ENCODE measurements at regions not wholly inside any gene's neighbourhood (a gene's known extent, or its start where the extent isn't known, plus 50 kb on each side); places are given as distances from the start of the nearest gene placed in this dataset.

DNA sequence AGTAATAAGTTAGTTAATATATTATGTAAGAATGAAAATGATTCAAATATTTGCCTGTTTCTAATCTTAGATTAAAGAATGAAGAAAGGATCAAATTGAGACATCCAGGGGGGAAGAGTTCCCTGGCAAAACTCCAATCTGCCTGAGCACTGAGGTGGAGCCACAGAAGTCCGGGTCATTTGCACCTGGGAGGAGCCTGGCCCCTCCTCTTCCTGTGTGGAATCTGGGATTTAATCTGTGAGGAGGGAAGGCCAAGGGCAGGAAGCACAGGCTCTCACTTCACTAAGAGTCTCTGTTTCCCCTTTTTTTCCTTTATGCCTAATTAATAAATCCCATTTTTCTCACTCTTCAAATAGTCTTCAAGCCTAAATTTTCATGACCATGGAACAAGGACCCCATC lies 599.5 kb downstream of the FLRT2 start:
- no peak for ATAC-seq
- POLR2A ChIA-PET = no interaction called here
- BruUV-seq (replicated peaks) = no TSS peak
- Histone ChIP-seq H3K27ac (ENCODE audit: control insufficient read depth, insufficient read depth) (no peak overlapping the region), H2AFZ (ENCODE audit: control insufficient read depth, low read depth, low read length) (no peak overlapping the region), H3K9ac (ENCODE audit: control insufficient read depth, insufficient read depth, low read length) (no peak overlapping the region), H3K79me2 (ENCODE audit: control insufficient read depth, insufficient read depth, low read length) (no peaks in the 10 kb centered on the region), H4K20me1 (ENCODE audit: control insufficient read depth, insufficient read depth) (no peaks in the 10 kb centered on the region), H3K4me3 (no peak overlapping the region), H3K27me3 (replicated peaks in 1 of 2; ENCODE audit: control insufficient read depth in 2 of 2, insufficient read depth in 2 of 2, low read length in 1 of 2) (no peaks in the 10 kb centered on the region), H3K4me1 (ENCODE audit: control insufficient read depth, insufficient read depth, low read length) (no peaks in the 10 kb centered on the region), H3K9me3 (replicated peaks; ENCODE audit: control insufficient read depth, insufficient read depth, low read length) (no peaks in the 10 kb centered on the region), H3K4me2 (ENCODE audit: control insufficient read depth, insufficient read depth) (no peak overlapping the region), H3K36me3 (ENCODE audit: control insufficient read depth in 2 of 2, insufficient read depth in 2 of 2, low read length in 1 of 2) (no peaks in the 10 kb centered on the region)
- CTCF ChIA-PET = no interaction called here
- DNase-seq (ENCODE audit: low read depth, low spot score) = no peak
- no peak for FAIRE-seq
- TF ChIP-seq EP300 (IDR thresholded peaks at IDR 0.05; ENCODE audit: borderline replicate concordance in 1 of 2, control insufficient read depth in 1 of 2, low read depth in 2 of 2, low read length in 2 of 2) = no peak
- TF ChIP-seq, protein P1, sequence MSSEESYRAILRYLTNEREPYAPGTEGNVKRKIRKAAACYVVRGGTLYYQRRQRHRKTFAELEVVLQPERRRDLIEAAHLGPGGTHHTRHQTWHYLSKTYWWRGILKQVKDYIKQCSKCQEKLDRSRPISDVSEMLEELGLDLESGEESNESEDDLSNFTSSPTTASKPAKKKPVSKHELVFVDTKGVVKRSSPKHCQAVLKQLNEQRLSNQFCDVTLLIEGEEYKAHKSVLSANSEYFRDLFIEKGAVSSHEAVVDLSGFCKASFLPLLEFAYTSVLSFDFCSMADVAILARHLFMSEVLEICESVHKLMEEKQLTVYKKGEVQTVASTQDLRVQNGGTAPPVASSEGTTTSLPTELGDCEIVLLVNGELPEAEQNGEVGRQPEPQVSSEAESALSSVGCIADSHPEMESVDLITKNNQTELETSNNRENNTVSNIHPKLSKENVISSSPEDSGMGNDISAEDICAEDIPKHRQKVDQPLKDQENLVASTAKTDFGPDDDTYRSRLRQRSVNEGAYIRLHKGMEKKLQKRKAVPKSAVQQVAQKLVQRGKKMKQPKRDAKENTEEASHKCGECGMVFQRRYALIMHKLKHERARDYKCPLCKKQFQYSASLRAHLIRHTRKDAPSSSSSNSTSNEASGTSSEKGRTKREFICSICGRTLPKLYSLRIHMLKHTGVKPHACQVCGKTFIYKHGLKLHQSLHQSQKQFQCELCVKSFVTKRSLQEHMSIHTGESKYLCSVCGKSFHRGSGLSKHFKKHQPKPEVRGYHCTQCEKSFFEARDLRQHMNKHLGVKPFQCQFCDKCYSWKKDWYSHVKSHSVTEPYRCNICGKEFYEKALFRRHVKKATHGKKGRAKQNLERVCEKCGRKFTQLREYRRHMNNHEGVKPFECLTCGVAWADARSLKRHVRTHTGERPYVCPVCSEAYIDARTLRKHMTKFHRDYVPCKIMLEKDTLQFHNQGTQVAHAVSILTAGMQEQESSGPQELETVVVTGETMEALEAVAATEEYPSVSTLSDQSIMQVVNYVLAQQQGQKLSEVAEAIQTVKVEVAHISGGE (CRISPR knock-in tag; IDR thresholded peaks at IDR 0.05) = no peak
- WGBS (ENCODE audit: insufficient coverage, insufficient replicate concordance, low lambda C conversion rate, missing lambda C conversion rate) = 6% methylated on average over 1 of the region's 1 CpG
- SMC1A ChIA-PET (ENCODE audit: uncharacterized antibody, unreplicated experiment) = no interaction called here
- intact Hi-C loops (cut with micrococcal nuclease; ENCODE audit: unreplicated experiment) = no loop called here
- RAD21 ChIA-PET (ENCODE audit: unreplicated experiment) = no interaction called here
- in situ Hi-C loops (cut with MboI) = no loop called here

DNA sequence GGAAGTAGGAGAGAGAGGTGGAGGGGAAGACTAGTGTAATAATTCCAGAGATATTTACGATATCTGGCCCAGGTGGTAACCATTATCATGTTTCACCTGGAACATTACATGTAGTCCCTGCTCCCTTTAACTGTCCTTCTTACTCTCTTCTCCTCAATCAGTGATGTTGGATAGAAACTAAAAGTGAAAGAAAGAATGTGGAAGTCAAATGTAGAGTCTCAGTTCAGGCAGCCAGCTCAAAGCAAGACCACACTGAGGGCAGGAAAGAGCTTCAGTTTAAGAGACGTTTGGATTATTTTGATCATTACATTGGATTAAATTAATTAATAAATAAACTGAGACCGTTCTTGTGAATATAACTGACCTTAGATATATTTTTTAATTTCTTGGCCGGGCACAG lies 594.4 kb downstream of the FLRT2 start:
- POLR2A ChIA-PET = no interaction called here
- H3K79me2 ChIP-seq (ENCODE audit: control insufficient read depth, insufficient read depth, low read length) = no peaks in the 10 kb centered on the region
- RAD21 ChIA-PET (ENCODE audit: unreplicated experiment) = no interaction called here
- CTCF ChIA-PET = interaction anchor here (1.0 to 2.0 kb wide), 2 partner anchors 9 to 790 kb away, joined by 3 to 6 read pairs; no protein-coding TSS in a partner anchor
- H3K4me3 ChIP-seq = no peak overlapping the region
- FAIRE-seq = no peak
- H3K36me3 ChIP-seq (ENCODE audit: control insufficient read depth in 2 of 2, insufficient read depth in 2 of 2, low read length in 1 of 2) = no peaks in the 10 kb centered on the region
- H2AFZ ChIP-seq (ENCODE audit: control insufficient read depth, low read depth, low read length) = no peak overlapping the region
- no TSS peak for BruUV-seq (replicated peaks)
- SMC1A ChIA-PET (ENCODE audit: uncharacterized antibody, unreplicated experiment) = no interaction called here
- DNase-seq (ENCODE audit: low read depth, low spot score) = no peak
- H3K27ac ChIP-seq (ENCODE audit: control insufficient read depth, insufficient read depth) = no peak overlapping the region
- H3K27me3 ChIP-seq (replicated peaks in 1 of 2; ENCODE audit: control insufficient read depth in 2 of 2, insufficient read depth in 2 of 2, low read length in 1 of 2) = no peaks in the 10 kb centered on the region
- no peaks in the 10 kb centered on the region for H3K4me1 ChIP-seq (ENCODE audit: control insufficient read depth, insufficient read depth, low read length)
- WGBS (ENCODE audit: insufficient coverage, insufficient replicate concordance, low lambda C conversion rate, missing lambda C conversion rate) = 15% methylated on average over 4 of the region's 4 CpGs
- H4K20me1 ChIP-seq (ENCODE audit: control insufficient read depth, insufficient read depth) = no peaks in the 10 kb centered on the region
- in situ Hi-C loops (cut with MboI) = no loop called here
- 0 out of 3 replicates have a peak, but pooled peaks have one; percentile 45 for ATAC-seq
- H3K9me3 ChIP-seq (replicated peaks; ENCODE audit: control insufficient read depth, insufficient read depth, low read length) = no peaks in the 10 kb centered on the region
- H3K4me2 ChIP-seq (ENCODE audit: control insufficient read depth, insufficient read depth) = no peak overlapping the region
- intact Hi-C loops (cut with micrococcal nuclease; ENCODE audit: unreplicated experiment) = no loop called here
- H3K9ac ChIP-seq (ENCODE audit: control insufficient read depth, insufficient read depth, low read length) = no peak overlapping the region
- no peak for TF ChIP-seq MTA3 (IDR thresholded peaks at IDR 0.05; ENCODE audit: borderline replicate concordance, low read length)
- no peak for TF ChIP-seq HDAC2 (IDR thresholded peaks at IDR 0.05)
- TF ChIP-seq, protein P2, sequence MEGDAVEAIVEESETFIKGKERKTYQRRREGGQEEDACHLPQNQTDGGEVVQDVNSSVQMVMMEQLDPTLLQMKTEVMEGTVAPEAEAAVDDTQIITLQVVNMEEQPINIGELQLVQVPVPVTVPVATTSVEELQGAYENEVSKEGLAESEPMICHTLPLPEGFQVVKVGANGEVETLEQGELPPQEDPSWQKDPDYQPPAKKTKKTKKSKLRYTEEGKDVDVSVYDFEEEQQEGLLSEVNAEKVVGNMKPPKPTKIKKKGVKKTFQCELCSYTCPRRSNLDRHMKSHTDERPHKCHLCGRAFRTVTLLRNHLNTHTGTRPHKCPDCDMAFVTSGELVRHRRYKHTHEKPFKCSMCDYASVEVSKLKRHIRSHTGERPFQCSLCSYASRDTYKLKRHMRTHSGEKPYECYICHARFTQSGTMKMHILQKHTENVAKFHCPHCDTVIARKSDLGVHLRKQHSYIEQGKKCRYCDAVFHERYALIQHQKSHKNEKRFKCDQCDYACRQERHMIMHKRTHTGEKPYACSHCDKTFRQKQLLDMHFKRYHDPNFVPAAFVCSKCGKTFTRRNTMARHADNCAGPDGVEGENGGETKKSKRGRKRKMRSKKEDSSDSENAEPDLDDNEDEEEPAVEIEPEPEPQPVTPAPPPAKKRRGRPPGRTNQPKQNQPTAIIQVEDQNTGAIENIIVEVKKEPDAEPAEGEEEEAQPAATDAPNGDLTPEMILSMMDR (IDR thresholded peaks at IDR 0.05 in 2 of 3, conservative IDR thresholded peaks at IDR 0.05 in 1 of 3; ENCODE audit: control insufficient read depth in 2 of 3, extremely low read depth in 1 of 3, insufficient read depth in 1 of 3, low read depth in 3 of 3, low read length in 3 of 3) = no peak
- no peak for TF ChIP-seq BMI1 (IDR thresholded peaks at IDR 0.05; ENCODE audit: borderline replicate concordance)
- no peak for TF ChIP-seq BACH1 (IDR thresholded peaks at IDR 0.05; ENCODE audit: borderline replicate concordance)
- TF ChIP-seq JUND (IDR thresholded peaks at IDR 0.05; ENCODE audit: low read depth, low read length) = no peak
- no peak for TF ChIP-seq STAT3 (IDR thresholded peaks at IDR 0.05; ENCODE audit: low read depth, low read length)
- TF ChIP-seq SP1 (IDR thresholded peaks at IDR 0.05; ENCODE audit: low read depth, low read length) = no peak
- no peak for TF ChIP-seq RUNX3 (IDR thresholded peaks at IDR 0.05; ENCODE audit: low read length)
